T-cell (primary cell): ENCODE measurements at regions not wholly inside any gene's neighbourhood (a gene's known extent, or its start where the extent isn't known, plus 50 kb on each side); places are given as distances from the start of the nearest gene placed in this dataset.

Experiments used
- ATAC-seq, 4 experiments: fragments of 200-7000 bp in 3 of 4; fragments of 150-1000 bp in 1 of 4; cut with Tn5 transposase; replicated peaks in 1 of 4; 1 replicate in 3 of 4; 2 replicates in 1 of 4; pipeline ENCODE4 v1.10.0; 2021; ENCODE audit warnings: moderate library complexity in 3 of 4, mild to moderate bottlenecking in 2 of 4, moderate number of reproducible peaks in 1 of 4
- CTCF ChIA-PET, 2 donors: fragments of 300-600 bp; sonication (Branson Sonifier 250); formaldehyde crosslinking; loops; one replicate each; lab custom pipeline; 2022; ENCODE audit warnings: antibody characterized with exemption in 2 of 2; lab: Charles Lee
- POLR2A ChIA-PET, 2 donors: fragments of 300-600 bp; sonication (Branson Sonifier 250); formaldehyde crosslinking; loops; one replicate each; lab custom pipeline; 2022; ENCODE audit warnings: antibody characterized with exemption in 2 of 2; lab: Charles Lee
- DNase-seq, 35 experiments: peaks; one replicate each; pipeline versions ENCODE4 v3.0.0 to v3.0.0-alpha.2; 2013 to 2023
- H3K27ac ChIP-seq: one replicate; pipeline ENCODE4 v1.5.1; 2013; ENCODE audit warnings: low read length
- H3K27me3 ChIP-seq, 2 experiments: replicated peaks in 1 of 2; 1 replicate in 1 of 2; 2 replicates in 1 of 2; pipeline versions ENCODE4 v1.6.1 to v1.7.0; 2013; ENCODE audit warnings: low read length in 1 of 2, mixed read lengths in 1 of 2; ENCODE audit not compliant: control insufficient read depth in 2 of 2, insufficient read depth in 2 of 2; ENCODE audit errors: extremely low read depth in 1 of 2
- H3K36me3 ChIP-seq, 2 donors: 1 replicate in 1 of 2; 2 replicates in 1 of 2; pipeline versions ENCODE4 v1.6.1 to v1.7.0; 2013; ENCODE audit warnings: low read length in 1 of 2; ENCODE audit not compliant: control insufficient read depth in 2 of 2, insufficient read depth in 1 of 2; ENCODE audit errors: extremely low read depth in 1 of 2
- H3K4me1 ChIP-seq, 2 experiments: 1 replicate in 1 of 2; 2 replicates in 1 of 2; pipeline versions ENCODE4 v1.6.1 to v1.7.0; 2013; ENCODE audit warnings: low read length in 2 of 2, mixed read lengths in 1 of 2; ENCODE audit not compliant: insufficient read depth in 2 of 2, control insufficient read depth in 1 of 2; ENCODE audit errors: extremely low read depth in 1 of 2
- H3K4me3 ChIP-seq, 2 donors: 1 replicate in 1 of 2; 2 replicates in 1 of 2; pipeline versions ENCODE4 v1.5.1 to v1.7.0; 2013; ENCODE audit warnings: mild to moderate bottlenecking in 2 of 2, low read length in 1 of 2, moderate library complexity in 1 of 2; ENCODE audit not compliant: control insufficient read depth in 1 of 2; ENCODE audit errors: extremely low read depth in 1 of 2
- H3K9me3 ChIP-seq: 2 replicates; pipeline ENCODE4 v1.7.0; 2013
- H3K27ac Mint-ChIP-seq, 2 donors: one replicate each; pipeline ENCODE4 v1.8.0; 2020 to 2021; ENCODE audit warnings: mild to moderate bottlenecking in 2 of 2, mixed read lengths in 2 of 2
- H3K27me3 Mint-ChIP-seq, 2 donors: one replicate each; pipeline ENCODE4 v1.8.0; 2021 to 2022; ENCODE audit warnings: mixed read lengths in 2 of 2
- H3K36me3 Mint-ChIP-seq: one replicate; pipeline ENCODE4 v1.8.0; 2021; ENCODE audit warnings: mixed read lengths
- H3K4me1 Mint-ChIP-seq, 3 donors: one replicate each; pipeline ENCODE4 v1.8.0; 2020 to 2022; ENCODE audit warnings: mixed read lengths in 3 of 3, mild to moderate bottlenecking in 1 of 3
- H3K4me3 Mint-ChIP-seq, 3 donors: one replicate each; pipeline ENCODE4 v1.8.0; 2020 to 2022; ENCODE audit warnings: mild to moderate bottlenecking in 3 of 3, mixed read lengths in 3 of 3, moderate library complexity in 3 of 3
- H3K9me3 Mint-ChIP-seq, 3 donors: one replicate each; pipeline ENCODE4 v1.8.0; 2020 to 2022; ENCODE audit warnings: mixed read lengths in 3 of 3
- WGBS: methylation state at CpG from one replicate; pipeline ENCODE4 v1.1.5; 2013; ENCODE audit warnings: missing lambda C conversion rate; ENCODE audit not compliant: insufficient coverage; 5-methylcytosine and 5-hydroxymethylcytosine counted together

- H3K9me3 ChIP-seq: no peaks in the 10 kb centered on the region
- no peak overlapping the region for H3K27ac ChIP-seq
- H3K9me3 Mint-ChIP-seq: no peaks in the 10 kb centered on the region
- no peaks in the 10 kb centered on the region for H3K27me3 ChIP-seq
- no peak overlapping the region for H3K4me3 Mint-ChIP-seq
- ATAC-seq: no peak
- no peak overlapping the region for H3K4me3 ChIP-seq
- no peaks in the 10 kb centered on the region for H3K4me1 ChIP-seq
- H3K4me1 Mint-ChIP-seq: no peaks in the 10 kb centered on the region
- ChIA-PET CTCF (no interaction called here), POLR2A (no interaction called here)
- no peak overlapping the region for H3K27ac Mint-ChIP-seq
- H3K36me3 Mint-ChIP-seq: no peaks in the 10 kb centered on the region
- no peaks in the 10 kb centered on the region for H3K27me3 Mint-ChIP-seq
- 82% methylated on average over 1 of the region's 3 CpGs for WGBS
- no peaks in the 10 kb centered on the region for H3K36me3 ChIP-seq
- DNase-seq: no peak
These were observed 389.4 kb upstream of the KLHL29 start for GRCh38 chr2:22995576-22995975.

GRCh38 chr2:22996911-22997310 lies 388.1 kb upstream of the KLHL29 start:
- Mint-ChIP-seq H3K27me3 (no peaks in the 10 kb centered on the region), H3K27ac (no peak overlapping the region), H3K9me3 (no peaks in the 10 kb centered on the region), H3K4me3 (no peak overlapping the region), H3K4me1 (no peaks in the 10 kb centered on the region), H3K36me3 (no peaks in the 10 kb centered on the region)
- ChIA-PET POLR2A (no interaction called here), CTCF (no interaction called here)
- WGBS: 100% methylated on average over 1 of the region's 2 CpGs
- no peaks in the 10 kb centered on the region for H3K27me3 ChIP-seq
- ATAC-seq (no peak), DNase-seq (no peak)
- no peaks in the 10 kb centered on the region for H3K4me1 ChIP-seq
- H3K9me3 ChIP-seq: no peaks in the 10 kb centered on the region
- no peak overlapping the region for H3K27ac ChIP-seq
- no peak overlapping the region for H3K4me3 ChIP-seq
- no peaks in the 10 kb centered on the region for H3K36me3 ChIP-seq

- ATAC-seq: no peak
- H3K4me3 ChIP-seq: no peak overlapping the region
- no peaks in the 10 kb centered on the region for H3K27me3 ChIP-seq
- no peaks in the 10 kb centered on the region for H3K36me3 Mint-ChIP-seq
- no peak overlapping the region for H3K4me3 Mint-ChIP-seq
- no peak overlapping the region for H3K27ac ChIP-seq
- no peaks in the 10 kb centered on the region for H3K9me3 Mint-ChIP-seq
- POLR2A ChIA-PET: no interaction called here
- no peaks in the 10 kb centered on the region for H3K36me3 ChIP-seq
- H3K4me1 Mint-ChIP-seq: no peaks in the 10 kb centered on the region
- H3K27me3 Mint-ChIP-seq: no peaks in the 10 kb centered on the region
- H3K27ac Mint-ChIP-seq: no peak overlapping the region
- no peaks in the 10 kb centered on the region for H3K9me3 ChIP-seq
- DNase-seq: no peak
- 80% methylated on average over 1 of the region's 3 CpGs for WGBS
- CTCF ChIA-PET: interaction anchor here in 1 of 2 donors (0.6 kb wide), 1 partner anchor 7 kb away, joined by 3 read pairs; no protein-coding TSS in a partner anchor
- no peaks in the 10 kb centered on the region for H3K4me1 ChIP-seq
These were observed 386.6 kb upstream of the KLHL29 start for GRCh38 chr2:22998359-22998758.

- H3K36me3 Mint-ChIP-seq: no peaks in the 10 kb centered on the region
- H3K4me1 ChIP-seq: no peaks in the 10 kb centered on the region
- POLR2A ChIA-PET: no interaction called here
- no peak overlapping the region for H3K4me3 ChIP-seq
- H3K9me3 ChIP-seq: no peaks in the 10 kb centered on the region
- H3K27me3 ChIP-seq: no peaks in the 10 kb centered on the region
- DNase-seq (no peak), ATAC-seq (no peak)
- no peak overlapping the region for H3K4me3 Mint-ChIP-seq
- H3K4me1 Mint-ChIP-seq: no peaks in the 10 kb centered on the region
- 80% methylated on average over 2 of the region's 4 CpGs for WGBS
- H3K36me3 ChIP-seq: no peaks in the 10 kb centered on the region
- no peak overlapping the region for H3K27ac ChIP-seq
- no peak overlapping the region for H3K27ac Mint-ChIP-seq
- peaks cover 0 to 4% (median 0%) of the 10 kb centered on the region in 3 donors for H3K9me3 Mint-ChIP-seq
- H3K27me3 Mint-ChIP-seq: no peaks in the 10 kb centered on the region
- CTCF ChIA-PET: interaction anchor here in 1 of 2 donors (0.6 kb wide), 1 partner anchor 529 kb away, joined by 3 read pairs; no protein-coding TSS in a partner anchor
These were observed 385.0 kb upstream of the KLHL29 start for GRCh38 chr2:22999951-23000350.

GRCh38 chr2:23002234-23002633 lies 382.7 kb upstream of the KLHL29 start:
- no peak for ATAC-seq
- no peak overlapping the region for H3K27ac ChIP-seq
- H3K9me3 ChIP-seq: no peaks in the 10 kb centered on the region
- Mint-ChIP-seq H3K4me1 (no peaks in the 10 kb centered on the region), H3K36me3 (no peaks in the 10 kb centered on the region), H3K9me3 (peaks cover 0 to 4% (median 0%) of the 10 kb centered on the region in 3 donors), H3K27ac (no peak overlapping the region), H3K27me3 (no peaks in the 10 kb centered on the region), H3K4me3 (no peak overlapping the region)
- H3K36me3 ChIP-seq: no peaks in the 10 kb centered on the region
- ChIA-PET CTCF (no interaction called here), POLR2A (no interaction called here)
- 100% methylated on average over 1 of the region's 1 CpG for WGBS
- no peaks in the 10 kb centered on the region for H3K4me1 ChIP-seq
- H3K4me3 ChIP-seq: no peak overlapping the region
- H3K27me3 ChIP-seq: no peaks in the 10 kb centered on the region
- DNase-seq: no peak

GRCh38 chr2:23005469-23005868 lies 379.5 kb upstream of the KLHL29 start:
- Mint-ChIP-seq H3K4me3 (no peak overlapping the region), H3K27ac (no peak overlapping the region), H3K9me3 (peaks cover 0 to 4% (median 0%) of the 10 kb centered on the region in 3 donors), H3K27me3 (no peaks in the 10 kb centered on the region), H3K4me1 (no peaks in the 10 kb centered on the region), H3K36me3 (no peaks in the 10 kb centered on the region)
- H3K27me3 ChIP-seq: no peaks in the 10 kb centered on the region
- CTCF ChIA-PET: no interaction called here
- no peak for DNase-seq
- no peaks in the 10 kb centered on the region for H3K4me1 ChIP-seq
- no peak overlapping the region for H3K4me3 ChIP-seq
- WGBS: 88% methylated on average over 4 of the region's 4 CpGs
- POLR2A ChIA-PET: interaction anchor here in 1 of 2 donors (0.6 kb wide), 1 partner anchor 14 kb away, joined by 4 read pairs; no protein-coding TSS in a partner anchor
- H3K36me3 ChIP-seq: no peaks in the 10 kb centered on the region
- H3K27ac ChIP-seq: no peak overlapping the region
- H3K9me3 ChIP-seq: no peaks in the 10 kb centered on the region
- no peak for ATAC-seq
